Astrocyte of the hippocampus (primary cell): ENCODE measurements at regions not wholly inside any gene's neighbourhood (a gene's known extent, or its start where the extent isn't known, plus 50 kb on each side); places are given as distances from the start of the nearest gene placed in this dataset.

Source experiments
- DNase-seq: peaks from one replicate; pipeline ENCODE4 v3.0.0; 2011; ENCODE audit warnings: low read depth, low spot score

DNA sequence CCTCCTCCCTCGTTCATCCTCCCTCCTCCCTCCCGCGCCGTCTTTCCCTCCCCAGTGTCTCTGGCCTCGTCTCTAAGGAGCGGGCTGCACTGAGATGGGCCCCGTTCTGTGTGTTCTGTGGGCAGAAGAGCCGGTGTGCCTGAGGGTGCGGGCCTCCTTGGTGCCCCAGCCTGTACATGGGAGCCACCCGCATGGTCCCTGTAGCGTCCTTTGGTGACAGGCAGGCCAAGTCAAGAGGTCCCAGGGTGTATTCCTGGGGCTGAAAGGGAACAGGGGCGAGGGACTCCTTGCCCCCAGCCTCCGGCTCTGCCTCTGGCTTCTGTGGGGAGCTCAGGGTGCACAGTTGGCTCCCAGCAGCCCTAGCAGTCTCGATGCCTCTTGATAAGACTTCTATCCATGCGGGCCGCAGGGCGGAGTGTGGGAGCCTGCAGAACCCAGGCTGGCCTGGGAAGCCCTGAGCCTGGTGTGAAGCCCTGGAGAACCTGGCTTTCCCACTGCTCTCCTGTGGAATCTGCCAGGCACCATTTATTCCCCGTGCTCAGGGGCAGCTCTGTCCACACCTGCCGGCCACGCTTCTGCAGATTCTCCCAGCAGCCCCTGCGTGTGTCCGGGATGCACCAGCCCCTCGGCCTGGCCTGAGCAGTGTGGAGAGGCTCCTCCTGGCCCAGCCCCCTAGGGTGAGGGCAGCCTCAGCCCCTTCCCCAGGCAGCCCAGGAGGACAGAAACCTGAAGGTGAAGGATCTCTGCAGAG is 181.3 kb downstream of the KIF26A start:
- DNase-seq, result no peak

DNA sequence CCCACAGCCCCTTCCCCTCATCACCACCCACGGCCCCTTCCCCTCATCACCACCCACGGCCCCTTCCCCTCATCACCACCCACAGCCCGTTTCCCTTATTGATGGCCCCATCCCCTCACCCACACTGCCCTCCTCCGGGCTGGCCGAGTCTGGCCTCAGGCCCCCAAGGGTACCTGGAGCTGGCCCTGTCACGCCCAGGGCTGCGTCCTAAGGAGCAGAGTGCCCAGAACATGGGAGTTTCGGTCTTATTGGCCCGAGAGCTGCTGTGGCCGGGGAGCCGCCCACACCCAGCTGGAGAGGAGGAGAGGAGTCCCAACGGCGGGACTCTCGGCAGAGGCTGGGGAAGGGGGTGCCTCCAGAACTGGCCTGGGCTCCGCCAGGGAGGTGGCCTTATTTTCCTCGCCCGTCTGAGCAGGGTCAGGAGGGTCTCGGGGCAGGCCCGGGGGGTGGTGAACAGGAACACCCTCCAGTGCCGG is 182.3 kb downstream of the KIF26A start:
- no peak for DNase-seq

DNA sequence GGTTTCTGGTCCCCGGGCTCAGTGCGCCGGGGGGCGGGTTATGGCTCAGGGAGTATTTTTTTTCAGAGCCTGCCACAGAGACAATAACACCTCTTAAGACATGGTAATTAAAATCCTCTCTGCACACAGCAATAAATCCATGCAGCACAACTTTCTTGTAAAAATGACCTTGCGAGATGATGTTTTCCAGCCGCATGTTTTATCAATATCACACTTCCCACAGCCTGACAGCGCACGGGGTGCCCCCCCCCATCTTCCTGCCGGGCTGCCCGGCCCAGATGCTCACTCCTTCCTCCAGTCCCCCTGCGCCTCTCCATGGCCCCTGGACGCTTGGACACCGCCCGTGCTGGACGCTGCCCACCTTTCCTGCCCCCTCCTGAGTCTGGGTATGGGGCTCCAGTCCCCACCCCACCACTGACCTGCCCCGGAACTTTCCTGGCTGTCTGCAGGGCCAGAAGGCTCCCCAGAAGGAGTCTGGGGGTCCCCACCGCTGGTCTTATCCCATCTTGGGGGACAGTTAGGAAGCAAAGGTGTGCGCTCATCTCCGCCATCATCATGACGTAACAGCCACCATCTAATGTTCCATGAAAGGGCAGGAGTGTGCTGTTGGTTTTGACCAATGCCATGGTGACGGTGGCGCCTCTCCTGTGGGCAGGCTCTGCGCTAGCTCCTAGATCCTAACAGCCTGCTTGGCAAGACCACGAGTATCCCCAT is 182.9 kb downstream of the KIF26A start:
- no peak for DNase-seq

DNA sequence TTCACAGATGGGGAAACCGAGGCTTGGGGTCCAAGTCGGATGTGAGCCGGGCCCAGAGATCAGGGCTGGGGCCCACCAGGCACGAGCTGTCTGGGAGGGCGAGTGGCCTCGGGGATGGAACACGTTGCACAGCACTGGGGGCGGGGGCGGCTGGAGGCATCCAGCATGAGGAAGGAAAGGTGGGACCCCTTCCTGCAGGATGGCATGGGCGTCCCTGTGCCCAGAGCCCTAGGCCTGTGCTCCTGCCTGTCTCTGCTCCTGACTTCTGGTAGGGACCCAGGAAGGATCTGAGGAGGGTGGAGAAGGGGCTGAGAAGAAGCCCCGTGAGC is 183.4 kb downstream of the KIF26A start:
- DNase-seq, result no peak

DNA sequence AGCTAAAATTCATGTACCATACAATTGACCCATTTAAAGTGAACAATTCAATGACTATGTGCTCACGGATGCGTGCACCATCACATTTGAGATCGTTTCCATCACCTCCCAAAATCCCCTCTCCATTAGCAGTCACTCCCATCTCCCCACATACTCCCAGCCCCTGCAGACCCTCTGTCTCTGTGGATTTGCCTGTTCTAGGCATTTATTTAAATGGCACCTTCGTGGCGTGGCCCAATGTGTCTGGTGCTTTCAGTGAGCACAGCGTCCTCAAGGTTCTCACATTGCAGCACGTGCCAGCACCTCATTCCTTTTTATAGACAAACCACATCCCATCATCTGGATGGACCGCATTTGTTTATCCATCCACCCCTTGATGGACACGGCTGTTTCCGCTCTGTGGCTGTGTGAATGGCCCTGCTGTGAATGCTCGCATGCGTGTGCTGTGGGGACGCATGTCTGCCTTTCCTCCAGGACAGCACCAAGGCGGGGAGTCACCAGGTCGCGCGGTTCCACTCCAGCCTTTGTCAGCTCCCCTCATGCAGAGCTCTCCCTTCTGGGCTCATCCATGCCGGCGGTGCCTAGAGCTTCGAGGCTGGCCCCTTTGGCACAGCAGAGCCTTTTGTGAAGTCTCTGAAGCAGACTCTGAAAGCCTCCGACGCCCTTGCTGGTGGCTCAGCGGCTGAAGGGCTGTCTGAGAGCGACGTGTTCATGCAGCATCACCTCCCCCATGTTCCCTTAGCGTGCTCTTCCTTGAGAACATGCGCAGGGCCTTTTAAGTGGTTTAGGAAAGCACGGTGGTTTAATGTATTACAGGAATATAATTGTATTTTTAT is 184.4 kb downstream of the KIF26A start:
- no peak for DNase-seq

DNA sequence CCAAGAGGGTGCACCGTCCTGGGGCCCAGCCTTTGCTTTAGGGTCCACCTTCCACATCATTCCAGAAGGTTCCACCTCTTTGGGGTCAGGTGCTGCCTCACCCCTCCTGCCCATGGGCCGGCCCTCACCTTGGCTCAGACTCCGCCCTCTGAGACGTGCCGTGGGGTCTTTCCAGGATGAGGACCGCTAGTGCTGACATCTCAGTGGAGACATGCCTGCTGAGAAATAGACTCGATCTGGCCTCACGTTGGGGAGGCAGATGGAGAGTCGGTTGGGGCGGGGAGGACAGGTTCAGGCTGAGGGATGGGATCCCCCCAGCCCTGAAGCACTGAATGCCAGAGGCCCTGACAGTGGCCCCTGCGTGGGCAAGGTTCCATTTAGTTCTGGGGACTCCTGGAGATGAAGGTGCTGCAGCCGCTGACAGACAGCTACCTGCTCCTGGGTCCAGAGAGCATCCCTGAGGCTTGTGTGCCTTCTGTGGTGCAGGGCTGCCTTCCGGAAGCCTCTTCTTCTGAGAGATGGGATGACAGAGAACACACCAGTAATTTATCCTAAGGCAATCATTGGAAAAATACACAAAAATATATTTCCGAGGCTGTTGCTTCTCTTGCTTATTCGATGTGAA is 185.3 kb downstream of the KIF26A start:
- DNase-seq, result no peak

DNA sequence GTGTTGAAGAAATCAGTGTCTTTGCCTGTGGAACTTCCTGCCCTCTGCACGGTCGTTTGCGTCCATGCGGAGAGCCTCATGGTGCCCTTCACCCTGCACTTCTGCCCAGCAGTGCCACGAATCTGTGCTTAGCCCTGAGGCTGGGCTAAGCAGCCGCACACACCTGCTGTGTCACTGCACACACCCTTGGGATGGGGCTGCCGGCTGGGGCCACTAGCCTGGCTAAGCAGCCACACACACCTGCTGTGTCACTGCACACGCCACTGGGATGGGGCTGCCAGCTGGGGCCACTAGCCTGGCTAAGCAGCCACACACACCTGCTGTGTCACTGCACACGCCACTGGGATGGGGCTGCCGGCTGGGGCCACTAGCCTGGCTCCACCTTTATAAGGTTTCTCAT is 188.5 kb downstream of the KIF26A start:
- no peak for DNase-seq

DNA sequence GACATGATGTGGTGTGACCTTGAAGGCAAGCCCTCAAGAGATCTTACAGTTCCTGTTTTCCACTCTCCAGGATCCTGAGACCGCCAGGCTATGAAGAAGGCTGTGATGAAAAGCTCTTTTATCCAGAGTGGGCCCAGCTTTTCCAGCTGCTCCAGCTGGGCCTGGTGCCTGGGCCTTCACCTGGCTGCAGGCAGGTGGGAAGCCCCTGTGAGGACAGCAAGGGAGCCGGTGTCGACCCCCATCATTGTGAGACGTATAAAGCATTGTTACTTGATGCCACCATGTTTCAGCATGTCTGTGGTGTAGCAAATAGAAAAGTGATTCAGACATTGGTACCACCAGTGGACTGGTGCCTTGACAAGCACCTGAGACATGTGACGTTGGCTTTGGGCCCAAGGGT is 190.2 kb downstream of the KIF26A start:
- no peak for DNase-seq

DNA sequence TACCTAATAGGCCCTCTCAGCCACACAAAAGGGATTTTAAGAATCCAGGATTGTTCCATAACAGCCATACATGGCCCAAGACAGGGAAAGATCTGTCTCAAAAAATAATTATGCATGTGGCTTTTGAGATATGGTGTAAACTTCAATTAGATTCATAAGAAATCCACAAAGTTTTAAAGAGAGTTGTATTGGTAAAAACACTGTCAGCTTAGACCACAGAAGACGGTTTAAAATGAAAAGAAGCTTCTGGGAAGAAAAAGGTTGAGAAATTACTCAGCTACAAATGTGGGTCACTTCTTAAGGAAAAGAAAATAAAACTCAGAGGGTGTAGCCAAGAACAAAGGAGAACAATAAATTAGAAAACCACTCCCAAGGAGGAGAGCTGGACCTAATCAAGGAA is 191.4 kb downstream of the KIF26A start:
- no peak for DNase-seq

DNA sequence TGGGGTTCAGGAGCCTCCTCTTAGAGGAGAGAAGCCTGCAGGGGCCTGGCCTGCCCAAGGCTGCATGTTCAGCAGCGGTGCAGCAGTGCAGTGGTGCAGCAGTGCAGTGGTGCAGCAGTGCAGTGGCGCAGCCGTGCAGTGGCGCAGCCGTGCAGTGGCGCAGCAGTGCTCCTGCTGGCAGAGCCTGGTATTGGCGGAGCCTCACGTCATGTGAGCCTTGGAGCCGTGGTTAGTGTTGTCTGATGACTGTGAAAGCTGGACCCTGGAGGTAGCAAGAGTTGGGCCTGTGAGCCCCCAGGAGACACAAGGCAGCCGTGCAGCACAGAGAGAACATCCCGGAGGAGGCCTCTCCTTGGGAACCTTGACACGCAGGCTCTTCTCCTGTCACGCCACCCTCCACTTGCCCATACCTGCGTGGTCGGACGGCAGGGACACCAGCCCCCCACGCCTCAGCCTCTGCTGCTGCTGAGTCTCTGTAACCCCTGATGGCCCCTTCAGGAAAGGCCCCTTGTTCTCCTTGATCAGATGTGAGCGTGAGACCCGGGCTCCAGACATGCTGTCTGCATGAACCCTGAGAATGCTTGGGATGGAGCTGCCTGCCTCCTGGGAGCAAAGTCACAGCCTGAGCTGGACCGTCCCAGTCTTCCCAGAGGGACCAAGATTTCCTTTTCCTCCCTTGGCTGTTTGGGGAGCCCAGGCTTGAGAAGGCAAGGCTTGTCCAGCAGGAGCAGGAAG is 193.7 kb downstream of the KIF26A start:
- DNase-seq, result no peak

DNA sequence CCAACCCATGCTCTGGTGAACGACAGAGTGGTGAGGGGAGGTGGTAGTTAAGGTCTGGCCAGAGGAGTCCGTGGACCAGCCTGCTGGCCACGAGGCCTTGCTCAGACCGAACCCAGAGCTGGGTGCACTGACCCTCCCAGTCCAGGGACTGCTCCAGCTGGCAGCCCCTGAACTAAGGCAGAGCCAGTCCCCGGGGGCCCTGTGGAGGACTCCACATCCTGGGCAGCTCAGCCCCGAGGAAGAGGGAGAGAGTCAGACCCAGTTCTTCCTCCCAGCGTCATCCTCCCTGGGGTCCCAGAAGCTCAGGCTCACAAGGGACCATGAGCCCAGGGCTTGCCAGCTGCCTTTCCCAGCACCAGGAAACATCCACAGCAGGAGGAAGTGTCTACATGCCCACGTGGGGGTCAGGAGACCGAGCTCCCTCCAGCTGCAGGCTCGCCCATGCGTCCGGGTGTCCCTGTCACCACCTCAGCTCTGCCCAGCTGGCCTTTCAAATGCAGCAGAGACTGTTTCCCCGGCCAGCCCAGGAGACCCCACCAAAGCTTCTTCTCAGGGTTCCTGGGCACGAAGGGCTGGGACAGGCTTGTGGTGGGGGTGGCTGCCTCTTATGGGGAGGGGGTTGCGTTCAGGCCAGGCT is 194.4 kb downstream of the KIF26A start:
- no peak for DNase-seq

DNA sequence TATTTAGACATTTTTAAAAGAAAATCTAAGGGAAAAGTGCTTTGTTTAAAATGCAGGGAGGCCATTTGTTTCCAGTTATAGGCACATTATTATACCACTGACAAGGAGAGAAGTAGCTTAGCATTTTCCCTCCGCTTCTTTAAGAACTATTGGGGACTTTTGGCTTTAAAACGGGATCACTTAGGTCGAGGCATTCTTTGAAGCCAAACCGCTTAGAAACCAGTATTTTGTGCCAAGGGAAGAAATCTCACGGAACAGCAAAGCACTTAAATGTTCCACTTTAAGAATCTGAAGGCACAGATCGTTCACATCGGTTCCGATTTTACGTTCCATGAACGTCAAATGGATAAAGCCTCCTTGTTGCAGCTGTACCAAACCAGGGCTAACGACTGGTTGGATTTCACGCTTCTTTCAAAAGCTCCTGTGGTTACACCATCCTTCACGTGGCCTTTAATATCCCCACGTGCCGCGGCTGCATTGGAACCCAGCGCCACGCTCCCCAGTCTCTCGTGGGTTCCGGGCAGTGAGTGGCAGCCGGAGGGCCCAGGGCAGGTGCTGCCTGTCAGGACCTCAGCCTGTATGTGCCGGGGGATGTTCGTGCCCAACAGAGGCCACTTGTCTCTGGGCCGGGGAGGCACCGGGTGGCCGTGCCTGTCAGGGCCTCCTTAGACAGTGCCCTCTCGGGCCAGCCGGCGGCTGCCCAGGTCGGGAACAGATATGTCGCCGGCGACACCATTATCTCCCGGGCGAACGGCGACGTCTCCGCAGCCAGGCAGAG is 195.4 kb downstream of the KIF26A start:
- DNase-seq, result no peak

DNA sequence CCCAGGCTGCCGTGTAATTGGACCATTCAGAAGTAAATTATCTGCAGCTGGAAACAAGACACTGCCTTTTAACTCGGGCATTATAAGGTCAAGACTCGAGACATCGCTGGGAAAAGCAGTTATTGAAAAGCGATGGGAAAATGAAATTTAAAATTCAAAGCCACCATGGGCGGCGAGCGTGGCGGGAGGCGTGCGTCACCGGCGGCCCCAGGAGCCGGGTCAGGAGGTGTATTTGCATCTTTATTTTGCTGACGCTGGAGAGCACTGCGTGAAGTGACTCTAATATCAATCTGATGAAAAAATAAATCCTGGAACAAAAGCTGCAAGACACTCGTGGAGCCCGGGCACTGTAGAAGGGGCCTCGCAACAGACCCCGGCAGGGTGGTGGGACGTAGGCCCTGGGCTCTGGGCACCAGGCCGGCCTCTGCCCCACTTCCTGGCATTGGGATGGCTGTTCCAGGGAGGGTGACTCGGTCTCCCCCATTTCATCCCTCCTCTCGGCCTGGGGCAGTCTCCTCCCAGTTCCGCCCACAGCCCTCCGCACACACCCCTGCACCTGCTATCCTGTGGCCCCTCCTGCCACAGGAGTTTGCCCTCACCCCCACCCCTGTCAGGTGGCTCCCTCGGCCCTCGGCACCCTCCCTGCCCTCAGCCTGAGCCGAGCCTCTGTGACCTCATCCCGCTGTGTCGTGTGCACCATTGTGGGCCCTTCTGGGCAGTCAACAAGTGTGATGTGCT is 196.2 kb downstream of the KIF26A start:
- DNase-seq, result no peak

DNA sequence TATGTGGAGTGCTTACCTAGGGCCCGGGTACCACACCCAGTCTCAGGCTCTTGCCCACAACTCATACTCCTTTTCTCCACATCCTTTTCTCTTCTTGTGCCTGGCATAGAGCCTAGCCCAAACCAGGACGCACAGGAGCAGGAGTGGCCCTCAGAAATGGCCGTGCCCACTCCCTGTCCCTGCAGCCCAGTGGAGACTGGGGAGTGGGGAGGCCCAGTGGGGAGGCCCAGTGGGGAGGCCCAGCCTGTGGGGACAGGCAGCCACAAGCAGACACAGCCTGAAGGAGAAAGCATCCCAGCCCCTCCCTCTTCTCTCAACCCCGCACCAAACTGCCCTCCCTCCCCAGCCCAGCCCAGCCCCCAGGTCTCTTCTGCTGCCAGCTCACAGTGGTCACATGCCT is 196.8 kb downstream of the KIF26A start:
- DNase-seq, result no peak

DNA sequence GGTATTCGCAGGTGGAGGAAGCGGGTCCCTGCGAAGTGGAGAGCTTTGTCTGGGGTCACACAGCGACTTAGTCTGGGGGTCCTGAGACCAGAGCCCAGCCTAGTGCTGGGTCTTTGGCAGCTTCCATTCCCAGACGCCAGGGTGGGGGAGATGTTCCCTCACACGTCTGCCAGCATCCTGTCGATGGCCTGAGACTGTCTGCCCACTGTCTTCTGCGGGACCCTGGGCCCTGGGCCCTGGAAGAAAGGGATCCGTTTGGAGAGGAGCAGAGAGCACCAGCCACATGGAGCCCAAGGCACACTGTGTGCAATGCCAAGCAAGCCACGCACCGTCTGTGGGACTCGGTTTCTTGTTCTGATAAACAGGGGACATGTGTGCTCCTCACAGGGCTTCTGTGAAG is 197.2 kb downstream of the KIF26A start:
- no peak for DNase-seq

DNA sequence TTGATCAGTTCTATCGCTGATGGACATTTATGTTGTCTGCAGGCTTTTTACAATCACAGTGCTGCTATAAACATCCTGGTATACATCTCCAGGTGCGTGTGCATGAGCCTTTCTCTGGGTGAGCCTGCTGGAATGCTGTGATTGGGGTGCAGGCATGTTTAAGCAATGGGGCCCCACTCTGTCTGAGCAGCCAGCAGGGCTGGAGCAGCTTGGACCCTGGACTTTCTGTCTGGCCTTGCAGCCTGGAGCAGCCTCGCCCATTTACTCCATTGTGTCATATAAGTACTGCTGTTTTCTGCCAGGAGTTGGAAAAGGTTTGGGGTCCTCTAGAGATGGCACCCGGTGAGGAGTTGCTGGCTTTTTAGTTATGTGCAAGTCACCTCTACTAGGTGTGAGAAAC is 199.0 kb downstream of the KIF26A start:
- no peak for DNase-seq

DNA sequence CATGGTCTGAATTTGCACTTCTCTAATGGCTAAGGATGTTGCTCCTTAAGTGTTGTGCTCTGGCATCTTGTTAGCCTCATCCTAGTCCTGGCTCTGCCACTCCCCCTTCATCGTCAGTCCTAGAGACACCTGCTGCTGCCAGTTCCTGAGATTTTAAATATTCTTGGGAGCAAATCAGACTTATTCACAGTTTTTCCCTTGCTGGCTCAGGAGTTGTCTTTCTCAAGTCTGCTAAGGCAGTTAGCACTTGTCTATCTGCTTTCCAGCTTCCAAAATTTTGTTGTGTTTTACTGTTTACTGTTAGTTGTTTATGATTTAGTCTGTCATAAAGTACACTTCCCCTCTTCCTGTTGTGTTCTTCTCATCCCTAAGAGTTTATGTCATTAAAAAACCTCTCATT is 201.0 kb downstream of the KIF26A start:
- DNase-seq, result no peak

DNA sequence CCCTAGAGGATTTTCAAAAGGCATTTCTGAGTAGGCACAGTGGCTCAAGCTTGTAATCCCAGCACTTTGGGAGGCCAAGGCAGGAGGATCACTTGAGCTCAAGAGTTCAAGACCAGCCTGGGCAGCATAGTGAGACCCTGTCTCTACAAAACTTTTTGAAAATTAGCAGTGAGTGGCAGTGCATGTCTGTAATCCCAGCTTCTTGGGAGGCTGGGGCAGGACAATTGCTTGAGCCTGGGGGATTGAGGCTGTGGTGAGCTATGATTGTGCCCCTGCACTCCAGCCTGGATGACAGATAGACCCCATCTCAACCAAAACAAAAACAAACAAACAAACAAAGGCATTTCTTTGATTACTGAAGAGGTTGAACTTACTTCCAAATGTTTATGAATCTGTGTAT is 201.4 kb downstream of the KIF26A start:
- DNase-seq, result no peak
